Omental fat pad (tissue), 3 donors: ENCODE measurements at regions not wholly inside any gene's neighbourhood (a gene's known extent, or its start where the extent isn't known, plus 50 kb on each side); places are given as distances from the start of the nearest gene placed in this dataset.

ENCODE experiments used
- ATAC-seq: fragments of 150-250 bp; one replicate; pipeline ENCODE4 v1.9.1; 2016; ENCODE audit warnings: mild to moderate bottlenecking, moderate library complexity; ENCODE audit not compliant: low FRiP score
- DNase-seq: peaks from one replicate; pipeline ENCODE4 v3.0.0-alpha.2; 2019; ENCODE audit warnings: low spot score
- CTCF ChIP-seq, 3 donors: fragments of 450-650 bp; IDR thresholded peaks; one replicate each; pipeline ENCODE4 v1.5.1; 2016 to 2017; ENCODE audit warnings: antibody characterized with exemption in 3 of 3, mild to moderate bottlenecking in 3 of 3, moderate library complexity in 2 of 3

- no peak for DNase-seq
- no peak for ATAC-seq
- TF ChIP-seq CTCF (IDR thresholded peaks at IDR 0.05): no peak
Measured at GRCh38 chr21:23613014-23613413, 1994.3 kb downstream of the MRPL39 start.

- no peak for TF ChIP-seq CTCF (IDR thresholded peaks at IDR 0.05)
- ATAC-seq (no peak), DNase-seq (no peak)
Measured at GRCh38 chr21:23612210-23612609, 1995.1 kb downstream of the MRPL39 start.

- ATAC-seq (no peak), DNase-seq (no peak)
- TF ChIP-seq CTCF (IDR thresholded peaks at IDR 0.05): no peak
Measured at GRCh38 chr21:23607782-23608431, 1999.4 kb downstream of the MRPL39 start.

DNA sequence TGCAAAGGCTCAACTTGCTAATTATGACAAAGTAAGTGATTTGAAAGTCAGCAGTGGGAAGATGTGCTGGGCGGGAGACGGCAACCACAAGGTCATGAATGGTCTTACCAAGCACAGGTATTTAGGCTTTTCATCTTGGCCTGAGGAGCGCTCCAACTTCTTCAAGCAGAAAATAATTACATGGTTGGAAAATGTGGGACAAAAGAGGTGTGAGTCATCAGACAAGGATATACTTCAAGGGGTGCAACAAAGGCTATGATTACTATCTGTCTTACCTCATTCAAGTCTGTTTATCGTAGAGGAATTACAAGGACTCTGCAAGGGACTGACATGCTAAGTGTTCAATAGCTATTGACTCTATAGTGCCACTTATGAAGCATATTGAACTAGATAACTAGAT, 2005.7 kb downstream of the MRPL39 start:
- ATAC-seq (no peak), DNase-seq (no peak)
- TF ChIP-seq CTCF (IDR thresholded peaks at IDR 0.05): no peak

GRCh38 chr21:23593582-23593981, 2013.7 kb downstream of the MRPL39 start:
- TF ChIP-seq CTCF (IDR thresholded peaks at IDR 0.05): no peak
- ATAC-seq: no peak
- no peak for DNase-seq

- DNase-seq (no peak), ATAC-seq (no peak)
- TF ChIP-seq CTCF (IDR thresholded peaks at IDR 0.05): no peak
Measured at GRCh38 chr21:23585419-23585818, 2021.9 kb downstream of the MRPL39 start.

- ATAC-seq: no peak
- DNase-seq: no peak
- TF ChIP-seq CTCF (IDR thresholded peaks at IDR 0.05): no peak
Measured at GRCh38 chr21:23579573-23579972, 2027.7 kb downstream of the MRPL39 start.
